CD8-positive, alpha-beta memory T cell (primary cell): ENCODE measurements at regions not wholly inside any gene's neighbourhood (a gene's known extent, or its start where the extent isn't known, plus 50 kb on each side); places are given as distances from the start of the nearest gene placed in this dataset.
"Not testable (repeated sequence)": the region's sequence is repeated elsewhere in the genome, so short reads cannot be mapped to it uniquely, and the experiment has no call there.

Experiments
- CTCF ChIA-PET: fragments of 350-600 bp; sonication (Branson Sonifier 250); formaldehyde crosslinking; loops from one replicate; lab custom pipeline; 2021; ENCODE audit warnings: antibody characterized with exemption; lab: Charles Lee
- POLR2A ChIA-PET: fragments of 350-600 bp; sonication (Branson Sonifier 250); formaldehyde crosslinking; loops from one replicate; lab custom pipeline; 2021; ENCODE audit warnings: antibody characterized with exemption; lab: Charles Lee
- DNase-seq, 5 donors: peaks; one replicate each; pipeline versions ENCODE4 v3.0.0 to v3.0.0-alpha.2; 2020 to 2022; ENCODE audit warnings: mixed read lengths in 1 of 5
- H3K27ac ChIP-seq: one replicate; pipeline ENCODE4 v1.7.0; 2013; ENCODE audit warnings: low read depth, mild to moderate bottlenecking, low read length, moderate library complexity
- H3K27me3 ChIP-seq: 2 replicates; pipeline ENCODE4 v1.7.0; 2013; ENCODE audit warnings: low read length, mild to moderate bottlenecking; ENCODE audit not compliant: insufficient read depth, poor library complexity, severe bottlenecking
- H3K36me3 ChIP-seq: 2 replicates; pipeline ENCODE4 v1.7.0; 2013; ENCODE audit warnings: mild to moderate bottlenecking, low read length, moderate library complexity; ENCODE audit not compliant: insufficient read depth
- H3K4me1 ChIP-seq: 2 replicates; pipeline ENCODE4 v1.7.0; 2013; ENCODE audit warnings: mild to moderate bottlenecking, low read length, moderate library complexity; ENCODE audit not compliant: insufficient read depth
- H3K4me3 ChIP-seq: 2 replicates; pipeline ENCODE4 v1.7.0; 2013; ENCODE audit warnings: mild to moderate bottlenecking, low read length
- H3K9me3 ChIP-seq: 2 replicates; pipeline ENCODE4 v1.7.0; 2013; ENCODE audit warnings: mild to moderate bottlenecking, low read length
- H3K27ac Mint-ChIP-seq, 8 donors: one replicate each; pipeline ENCODE4 v1.8.0; 2020 to 2021; ENCODE audit warnings: mixed read lengths in 8 of 8, mild to moderate bottlenecking in 6 of 8, inconsistent platforms in 3 of 8, moderate library complexity in 3 of 8
- H3K27me3 Mint-ChIP-seq, 2 donors: one replicate each; pipeline ENCODE4 v1.8.0; 2020 to 2021; ENCODE audit warnings: mixed read lengths in 2 of 2, mild to moderate bottlenecking in 1 of 2, moderate library complexity in 1 of 2
- H3K36me3 Mint-ChIP-seq, 3 donors: one replicate each; pipeline ENCODE4 v1.8.0; 2020 to 2021; ENCODE audit warnings: mixed read lengths in 3 of 3, inconsistent platforms in 1 of 3, mild to moderate bottlenecking in 1 of 3
- H3K4me1 Mint-ChIP-seq, 3 donors: one replicate each; pipeline ENCODE4 v1.8.0; 2020 to 2021; ENCODE audit warnings: mixed read lengths in 3 of 3, inconsistent platforms in 1 of 3, mild to moderate bottlenecking in 1 of 3
- H3K4me3 Mint-ChIP-seq, 7 donors: one replicate each; pipeline ENCODE4 v1.8.0; 2020 to 2021; ENCODE audit warnings: mixed read lengths in 7 of 7, mild to moderate bottlenecking in 6 of 7, moderate library complexity in 4 of 7, inconsistent platforms in 2 of 7
- H3K9me3 Mint-ChIP-seq, 5 donors: one replicate each; pipeline ENCODE4 v1.8.0; 2020 to 2022; ENCODE audit warnings: mixed read lengths in 5 of 5, mild to moderate bottlenecking in 3 of 5, moderate library complexity in 2 of 5, inconsistent platforms in 1 of 5

GRCh38 chr1:112840631-112841624, 115.1 kb downstream of the SLC16A1 start:
- H3K4me1 Mint-ChIP-seq, result peaks cover 13 to 15% (median 14%) of the 10 kb centered on the region in 3 donors
- H3K27me3 ChIP-seq, result no peaks in the 10 kb centered on the region
- H3K4me3 Mint-ChIP-seq, result peak overlapping the region in 5 of 7 donors; percentile 34 to 60 (median 53)
- no peak for DNase-seq
- no peak overlapping the region for H3K27ac ChIP-seq
- peaks cover 12% of the 10 kb centered on the region for H3K4me1 ChIP-seq
- ChIA-PET CTCF (no interaction called here), POLR2A (no interaction called here)
- H3K27me3 Mint-ChIP-seq, result peaks cover 6 to 24% of the 10 kb centered on the region in 2 donors
- no peaks in the 10 kb centered on the region for H3K36me3 Mint-ChIP-seq
- H3K27ac Mint-ChIP-seq, result peak overlapping the region in 1 of 8 donors; percentile 52
- H3K9me3 Mint-ChIP-seq, result no peaks in the 10 kb centered on the region
- H3K36me3 ChIP-seq, result no peaks in the 10 kb centered on the region
- H3K9me3 ChIP-seq, result no peaks in the 10 kb centered on the region
- peak overlapping the region; percentile 5 for H3K4me3 ChIP-seq

DNA sequence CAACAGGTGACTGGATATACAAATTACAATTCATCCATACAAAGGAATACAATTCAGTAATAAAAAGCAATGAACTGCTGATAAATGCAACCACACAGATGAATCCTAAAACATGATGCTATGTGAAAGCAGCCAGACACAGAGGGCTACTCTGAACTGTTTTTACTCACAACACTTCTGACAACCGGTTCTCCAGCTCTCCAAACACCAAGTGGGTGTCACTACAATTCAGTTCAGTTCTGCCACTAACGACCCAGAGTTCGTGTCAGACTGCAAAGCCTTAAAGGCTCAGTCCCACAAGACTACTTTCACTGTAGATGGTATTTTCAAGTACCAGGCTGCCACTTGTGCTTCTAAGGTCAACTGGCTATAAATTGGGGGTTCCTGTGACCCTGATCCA, 119.4 kb downstream of the SLC16A1 start:
- CTCF ChIA-PET, result no interaction called here
- H3K36me3 Mint-ChIP-seq, result no peaks in the 10 kb centered on the region
- DNase-seq, result no peak

GRCh38 chr1:112833806-112834205, 118.7 kb upstream of the PPM1J start:
- Histone ChIP-seq H3K27me3 (no peaks in the 10 kb centered on the region), H3K27ac (no peak overlapping the region), H3K9me3 (no peaks in the 10 kb centered on the region), H3K36me3 (no peaks in the 10 kb centered on the region), H3K4me1 (no peaks in the 10 kb centered on the region), H3K4me3 (no peak overlapping the region)
- Mint-ChIP-seq H3K27ac (no peak overlapping the region), H3K4me3 (no peak overlapping the region), H3K27me3 (peaks cover 4% of the 10 kb centered on the region in 2 donors), H3K36me3 (no peaks in the 10 kb centered on the region), H3K4me1 (no peaks in the 10 kb centered on the region), H3K9me3 (no peaks in the 10 kb centered on the region)
- CTCF ChIA-PET, result no interaction called here
- DNase-seq, result no peak
- POLR2A ChIA-PET, result no interaction called here

More for the DNA sequence above, 119.4 kb downstream of the SLC16A1 start:
- no peaks in the 10 kb centered on the region for H3K27me3 ChIP-seq
- Mint-ChIP-seq H3K27me3 (peaks cover 4 to 15% of the 10 kb centered on the region in 2 donors), H3K9me3 (no peaks in the 10 kb centered on the region), H3K4me1 (peaks cover 13 to 15% (median 14%) of the 10 kb centered on the region in 3 donors), H3K4me3 (no peak overlapping the region), H3K27ac (no peak overlapping the region)
- H3K4me3 ChIP-seq, result no peak overlapping the region
- peaks cover 12% of the 10 kb centered on the region for H3K4me1 ChIP-seq
- no peaks in the 10 kb centered on the region for H3K36me3 ChIP-seq
- H3K27ac ChIP-seq, result no peak overlapping the region
- no peaks in the 10 kb centered on the region for H3K9me3 ChIP-seq
- POLR2A ChIA-PET, result no interaction called here

DNA sequence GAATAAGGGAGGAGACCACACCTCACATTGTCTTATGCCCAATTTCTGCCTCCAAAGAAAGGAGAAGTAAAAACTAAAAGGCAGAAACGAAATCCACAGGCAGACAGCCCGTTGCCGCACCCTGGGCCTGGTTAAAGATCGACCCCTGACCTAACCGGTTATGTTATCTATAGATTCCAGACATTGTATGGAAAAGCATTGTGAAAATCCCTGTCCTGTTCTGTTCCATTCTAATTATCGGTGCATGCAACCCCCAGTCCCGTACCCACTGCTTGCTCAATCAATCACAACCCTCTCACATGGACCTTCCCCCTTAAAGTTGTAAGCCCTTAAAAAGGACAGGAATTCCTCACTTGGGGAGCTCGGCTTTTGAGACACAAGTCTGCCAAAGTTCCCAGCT, 117.1 kb upstream of the PPM1J start:
- CTCF ChIA-PET, POLR2A ChIA-PET, H3K27ac Mint-ChIP-seq: not testable (repeated sequence)

DNA sequence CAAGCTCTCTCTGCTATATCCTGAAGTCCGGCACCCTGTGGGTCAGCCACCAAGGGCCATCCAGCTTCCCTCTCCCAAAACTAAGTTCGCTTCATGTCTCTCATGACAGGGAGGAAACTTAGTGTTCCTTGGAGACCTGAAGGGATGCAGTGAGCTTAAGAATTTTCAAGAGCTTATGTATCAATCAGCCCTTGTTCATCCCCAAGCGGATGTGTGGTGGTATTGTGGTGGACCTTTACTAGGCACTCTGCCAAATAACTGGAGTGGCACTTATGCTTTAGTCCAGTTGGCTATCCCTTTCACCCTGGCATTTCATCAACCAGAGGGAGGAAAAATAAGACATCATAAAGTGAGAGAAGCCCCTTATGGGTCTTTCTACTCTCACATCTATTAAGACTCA, 114.6 kb upstream of the PPM1J start:
- H3K4me1 ChIP-seq, H3K36me3 ChIP-seq, H3K9me3 Mint-ChIP-seq, H3K9me3 ChIP-seq, H3K4me3 ChIP-seq, H3K4me1 Mint-ChIP-seq, POLR2A ChIA-PET, H3K27ac ChIP-seq, CTCF ChIA-PET, H3K36me3 Mint-ChIP-seq, H3K4me3 Mint-ChIP-seq, H3K27ac Mint-ChIP-seq, H3K27me3 ChIP-seq, DNase-seq: not testable (repeated sequence)
- peaks cover 5 to 12% of the 10 kb centered on the region in 2 donors for H3K27me3 Mint-ChIP-seq

More for the DNA sequence above, 117.1 kb upstream of the PPM1J start:
- not testable (repeated sequence) for H3K9me3 Mint-ChIP-seq, DNase-seq, H3K4me3 ChIP-seq, H3K4me1 Mint-ChIP-seq, H3K36me3 Mint-ChIP-seq, H3K27me3 ChIP-seq, H3K27ac ChIP-seq, H3K4me1 ChIP-seq, H3K27me3 Mint-ChIP-seq, H3K4me3 Mint-ChIP-seq, H3K9me3 ChIP-seq, H3K36me3 ChIP-seq

- CTCF ChIA-PET, result no interaction called here
Observed at GRCh38 chr1:112828716-112829115, 113.6 kb upstream of the PPM1J start.

DNA sequence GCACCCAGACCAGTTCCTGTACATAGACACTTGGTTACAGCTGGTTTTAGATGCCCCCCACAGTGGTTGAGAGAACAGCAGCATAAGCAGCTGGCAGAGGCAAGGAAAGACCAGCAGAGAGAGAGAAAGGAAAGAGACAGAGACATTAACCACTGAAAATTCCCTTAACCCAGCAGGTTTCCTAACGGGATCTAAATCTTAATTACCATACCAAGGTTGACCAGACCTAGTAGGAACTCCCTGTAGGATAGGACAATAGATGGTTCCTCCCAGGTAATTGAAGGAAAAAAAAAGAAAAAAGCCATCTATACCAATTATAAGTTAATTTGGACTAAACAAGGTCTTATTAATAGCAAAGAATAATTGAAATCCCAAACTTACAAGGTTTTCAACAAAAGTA, 112.3 kb upstream of the PPM1J start:
- H3K27me3 ChIP-seq, H3K4me1 ChIP-seq, H3K4me3 ChIP-seq, H3K36me3 Mint-ChIP-seq, CTCF ChIA-PET, POLR2A ChIA-PET, H3K4me1 Mint-ChIP-seq, H3K36me3 ChIP-seq, H3K9me3 Mint-ChIP-seq, H3K27ac ChIP-seq, H3K4me3 Mint-ChIP-seq, DNase-seq, H3K9me3 ChIP-seq: not testable (repeated sequence)
- H3K27ac Mint-ChIP-seq, result peak overlapping the region in 1 of 8 donors; percentile 72
- H3K27me3 Mint-ChIP-seq, result peaks cover 13 to 14% of the 10 kb centered on the region in 2 donors

More at GRCh38 chr1:112828716-112829115, 113.6 kb upstream of the PPM1J start:
- Histone ChIP-seq H3K36me3 (no peaks in the 10 kb centered on the region), H3K4me1 (no peaks in the 10 kb centered on the region), H3K27me3 (no peaks in the 10 kb centered on the region), H3K27ac (no peak overlapping the region), H3K9me3 (no peaks in the 10 kb centered on the region), H3K4me3 (no peak overlapping the region)
- Mint-ChIP-seq H3K27ac (peak overlapping the region in 1 of 8 donors; percentile 12), H3K27me3 (peaks cover 13 to 14% of the 10 kb centered on the region in 2 donors), H3K9me3 (no peaks in the 10 kb centered on the region), H3K4me3 (no peak overlapping the region), H3K4me1 (no peaks in the 10 kb centered on the region), H3K36me3 (peaks cover 0 to 8% (median 0%) of the 10 kb centered on the region in 3 donors)
- POLR2A ChIA-PET, result no interaction called here
- DNase-seq, result no peak

DNA sequence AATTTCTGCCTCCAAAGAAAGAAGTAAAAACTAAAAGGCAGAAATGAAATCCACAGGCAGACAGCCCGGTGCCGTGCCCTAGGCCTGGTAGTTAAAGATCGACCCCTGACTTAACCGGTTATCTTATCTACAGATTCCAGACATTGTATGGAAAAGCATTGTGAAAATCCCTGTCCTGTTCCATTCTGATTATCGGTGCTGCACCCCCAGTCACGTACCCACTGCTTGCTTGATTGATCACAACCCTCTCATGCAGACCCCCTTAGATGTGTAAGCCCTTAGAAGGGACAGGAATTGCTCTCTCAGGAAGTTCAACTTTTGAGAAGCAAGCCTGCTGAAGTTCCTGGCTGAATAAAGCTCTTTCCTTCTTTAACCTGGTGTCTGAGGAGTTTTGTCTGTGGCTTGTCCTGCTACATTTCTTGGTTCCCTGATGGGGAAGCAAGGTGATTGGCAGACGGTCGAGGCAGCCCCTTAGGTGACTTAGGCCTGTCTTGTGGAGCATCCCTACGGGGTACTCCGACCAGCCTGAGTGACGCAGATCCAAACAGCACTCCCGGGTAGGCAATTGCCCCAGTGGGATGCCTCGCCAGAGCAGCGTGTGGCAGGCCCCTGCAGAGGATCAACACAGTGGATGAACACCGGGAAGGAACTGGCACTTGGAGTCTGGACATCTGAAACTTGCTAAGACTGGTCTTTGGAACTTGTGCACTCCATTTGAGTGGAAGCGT, 111.2 kb upstream of the PPM1J start:
- Histone ChIP-seq H3K27me3 (no peaks in the 10 kb centered on the region), H3K27ac (peak overlapping the region; percentile 24), H3K4me1 (no peaks in the 10 kb centered on the region), H3K9me3 (no peaks in the 10 kb centered on the region), H3K36me3 (no peaks in the 10 kb centered on the region), H3K4me3 (no peak overlapping the region)
- POLR2A ChIA-PET, result no interaction called here
- Mint-ChIP-seq H3K27ac (no peak overlapping the region), H3K27me3 (peaks cover 12 to 13% of the 10 kb centered on the region in 2 donors), H3K36me3 (peaks cover 0 to 8% (median 0%) of the 10 kb centered on the region in 3 donors), H3K9me3 (no peaks in the 10 kb centered on the region), H3K4me1 (no peaks in the 10 kb centered on the region), H3K4me3 (no peak overlapping the region)
- DNase-seq, result no peak
- CTCF ChIA-PET, result no interaction called here
